Activated naive CD4-positive, alpha-beta T cell treated with anti-CD3 and anti-CD28 coated beads, Interleukin-2, amount 50 U/mL, for 24 hours (primary cell): ENCODE measurements at regions not wholly inside any gene's neighbourhood (a gene's known extent, or its start where the extent isn't known, plus 50 kb on each side); places are given as distances from the start of the nearest gene placed in this dataset.
"Not testable (repeated sequence)": the region's sequence is repeated elsewhere in the genome, so short reads cannot be mapped to it uniquely, and the experiment has no call there.

Source experiments
- H3K27ac Mint-ChIP-seq: one replicate; pipeline ENCODE4 v1.8.0; 2021; ENCODE audit warnings: mild to moderate bottlenecking, mixed read lengths
- H3K27me3 Mint-ChIP-seq: one replicate; pipeline ENCODE4 v1.8.0; 2021; ENCODE audit warnings: mixed read lengths
- H3K36me3 Mint-ChIP-seq: one replicate; pipeline ENCODE4 v1.8.0; 2021; ENCODE audit warnings: mixed read lengths
- H3K4me1 Mint-ChIP-seq: one replicate; pipeline ENCODE4 v1.8.0; 2021; ENCODE audit warnings: mixed read lengths
- H3K4me3 Mint-ChIP-seq: one replicate; pipeline ENCODE4 v1.8.0; 2021; ENCODE audit warnings: mild to moderate bottlenecking, mixed read lengths
- H3K9me3 Mint-ChIP-seq: one replicate; pipeline ENCODE4 v1.8.0; 2021; ENCODE audit warnings: mixed read lengths

GRCh38 chr5:92711956-92712355, 869.1 kb downstream of the NR2F1-AS1 start:
- Mint-ChIP-seq H3K27me3 (no peaks in the 10 kb centered on the region), H3K4me3 (no peak overlapping the region), H3K36me3 (no peaks in the 10 kb centered on the region), H3K9me3 (peaks cover 5% of the 10 kb centered on the region), H3K4me1 (no peaks in the 10 kb centered on the region), H3K27ac (no peak overlapping the region)

GRCh38 chr5:92704590-92704989, 876.4 kb downstream of the NR2F1-AS1 start:
- Mint-ChIP-seq H3K27me3 (no peaks in the 10 kb centered on the region), H3K4me3 (no peak overlapping the region), H3K4me1 (no peaks in the 10 kb centered on the region), H3K9me3 (peaks cover 9% of the 10 kb centered on the region), H3K36me3 (no peaks in the 10 kb centered on the region), H3K27ac (no peak overlapping the region)

- no peak overlapping the region for H3K27ac Mint-ChIP-seq
- peaks cover 9% of the 10 kb centered on the region for H3K9me3 Mint-ChIP-seq
- no peaks in the 10 kb centered on the region for H3K27me3 Mint-ChIP-seq
- H3K4me1 Mint-ChIP-seq = no peaks in the 10 kb centered on the region
- H3K4me3 Mint-ChIP-seq = no peak overlapping the region
- H3K36me3 Mint-ChIP-seq = no peaks in the 10 kb centered on the region
Observed at GRCh38 chr5:92703976-92704375, 877.0 kb downstream of the NR2F1-AS1 start.

GRCh38 chr5:92695123-92696003, 885.7 kb downstream of the NR2F1-AS1 start:
- Mint-ChIP-seq H3K4me3 (no peak overlapping the region), H3K36me3 (no peaks in the 10 kb centered on the region), H3K9me3 (peaks cover 6% of the 10 kb centered on the region), H3K4me1 (no peaks in the 10 kb centered on the region), H3K27me3 (no peaks in the 10 kb centered on the region), H3K27ac (no peak overlapping the region)

GRCh38 chr5:92694067-92694466, 887.0 kb downstream of the NR2F1-AS1 start:
- H3K36me3 Mint-ChIP-seq = no peaks in the 10 kb centered on the region

GRCh38 chr5:92691955-92692354, 889.1 kb downstream of the NR2F1-AS1 start:
- not testable (repeated sequence) for H3K27me3 Mint-ChIP-seq, H3K27ac Mint-ChIP-seq, H3K4me1 Mint-ChIP-seq

More at GRCh38 chr5:92694067-92694466, 887.0 kb downstream of the NR2F1-AS1 start:
- Mint-ChIP-seq H3K4me3 (no peak overlapping the region), H3K4me1 (no peaks in the 10 kb centered on the region), H3K27ac (no peak overlapping the region), H3K9me3 (peaks cover 11% of the 10 kb centered on the region), H3K27me3 (no peaks in the 10 kb centered on the region)

GRCh38 chr5:92687821-92688722, 892.9 kb downstream of the NR2F1-AS1 start:
- H3K4me3 Mint-ChIP-seq = no peak overlapping the region
- H3K27me3 Mint-ChIP-seq = no peaks in the 10 kb centered on the region
- peaks cover 19% of the 10 kb centered on the region for H3K9me3 Mint-ChIP-seq
- no peaks in the 10 kb centered on the region for H3K4me1 Mint-ChIP-seq
- H3K36me3 Mint-ChIP-seq = no peaks in the 10 kb centered on the region
- no peak overlapping the region for H3K27ac Mint-ChIP-seq

More at GRCh38 chr5:92691955-92692354, 889.1 kb downstream of the NR2F1-AS1 start:
- H3K9me3 Mint-ChIP-seq = peaks cover 11% of the 10 kb centered on the region
- H3K36me3 Mint-ChIP-seq, H3K4me3 Mint-ChIP-seq: not testable (repeated sequence)

- H3K27ac Mint-ChIP-seq = no peak overlapping the region
- no peak overlapping the region for H3K4me3 Mint-ChIP-seq
- no peaks in the 10 kb centered on the region for H3K36me3 Mint-ChIP-seq
- H3K27me3 Mint-ChIP-seq = no peaks in the 10 kb centered on the region
- peaks cover under 1% of the 10 kb centered on the region for H3K9me3 Mint-ChIP-seq
- H3K4me1 Mint-ChIP-seq = no peaks in the 10 kb centered on the region
Observed at GRCh38 chr5:92678640-92679039, 902.4 kb downstream of the NR2F1-AS1 start.

- Mint-ChIP-seq H3K27me3 (no peaks in the 10 kb centered on the region), H3K36me3 (no peaks in the 10 kb centered on the region), H3K4me3 (no peak overlapping the region), H3K9me3 (no peaks in the 10 kb centered on the region), H3K27ac (no peak overlapping the region), H3K4me1 (no peaks in the 10 kb centered on the region)
Observed at GRCh38 chr5:92676215-92677165, 904.5 kb downstream of the NR2F1-AS1 start.

GRCh38 chr5:92674321-92674720, 906.7 kb downstream of the NR2F1-AS1 start:
- Mint-ChIP-seq H3K27me3 (no peaks in the 10 kb centered on the region), H3K27ac (no peak overlapping the region), H3K36me3 (no peaks in the 10 kb centered on the region), H3K9me3 (no peaks in the 10 kb centered on the region), H3K4me1 (no peaks in the 10 kb centered on the region), H3K4me3 (no peak overlapping the region)

- Mint-ChIP-seq H3K27ac (no peak overlapping the region), H3K4me1 (no peaks in the 10 kb centered on the region), H3K4me3 (no peak overlapping the region), H3K9me3 (no peaks in the 10 kb centered on the region), H3K36me3 (no peaks in the 10 kb centered on the region), H3K27me3 (no peaks in the 10 kb centered on the region)
Observed at GRCh38 chr5:92665506-92665905, 915.5 kb downstream of the NR2F1-AS1 start.

- Mint-ChIP-seq H3K9me3 (no peaks in the 10 kb centered on the region), H3K27me3 (no peaks in the 10 kb centered on the region), H3K27ac (no peak overlapping the region), H3K4me3 (no peak overlapping the region), H3K36me3 (no peaks in the 10 kb centered on the region), H3K4me1 (no peaks in the 10 kb centered on the region)
Observed at GRCh38 chr5:92662741-92663140, 918.3 kb downstream of the NR2F1-AS1 start.

GRCh38 chr5:92659246-92659645, 921.8 kb downstream of the NR2F1-AS1 start:
- no peaks in the 10 kb centered on the region for H3K27me3 Mint-ChIP-seq
- H3K4me3 Mint-ChIP-seq = no peak overlapping the region
- no peaks in the 10 kb centered on the region for H3K9me3 Mint-ChIP-seq
- H3K36me3 Mint-ChIP-seq = no peaks in the 10 kb centered on the region
- no peaks in the 10 kb centered on the region for H3K4me1 Mint-ChIP-seq
- H3K27ac Mint-ChIP-seq = no peak overlapping the region

GRCh38 chr5:92654601-92655000, 926.4 kb downstream of the NR2F1-AS1 start:
- not testable (repeated sequence) for H3K27me3 Mint-ChIP-seq, H3K27ac Mint-ChIP-seq, H3K4me1 Mint-ChIP-seq

More at GRCh38 chr5:92654601-92655000, 926.4 kb downstream of the NR2F1-AS1 start:
- H3K4me3 Mint-ChIP-seq, H3K9me3 Mint-ChIP-seq, H3K36me3 Mint-ChIP-seq: not testable (repeated sequence)
